ENCODE measurements at regions not wholly inside any gene's neighbourhood (a gene's known extent, or its start where the extent isn't known, plus 50 kb on each side); places are given as distances from the start of the nearest gene placed in this dataset.

GRCh38 chr4:128337863-128338262 is 50.2 kb upstream of the PGRMC2 start:
- Histone ChIP-seq H3K27me3 (ENCODE audit: control insufficient read depth, insufficient read depth, low read length) (no peaks in the 10 kb centered on the region), H3K9ac (ENCODE audit: low read depth, low read length) (no peak overlapping the region), H3K4me3 (ENCODE audit: low read length) (no peak overlapping the region)

More at GRCh38 chr4:128337863-128338262, 50.2 kb upstream of the PGRMC2 start:
- H3K9me3 ChIP-seq (replicated peaks; ENCODE audit: low read length): no peaks in the 10 kb centered on the region
- no peaks in the 10 kb centered on the region for H3K36me3 ChIP-seq (ENCODE audit: insufficient read depth, low read length)
- no peak overlapping the region for H3K4me2 ChIP-seq (ENCODE audit: low read length)
- peaks cover 20% of the 10 kb centered on the region for H3K4me1 ChIP-seq (ENCODE audit: control insufficient read depth, insufficient read depth, low read length)
